Stomach smooth muscle (tissue), 2 donors: ENCODE measurements at regions not wholly inside any gene's neighbourhood (a gene's known extent, or its start where the extent isn't known, plus 50 kb on each side); places are given as distances from the start of the nearest gene placed in this dataset.
"Not testable (repeated sequence)": the region's sequence is repeated elsewhere in the genome, so short reads cannot be mapped to it uniquely, and the experiment has no call there.

ENCODE experiments used
- H3K27ac ChIP-seq: one replicate; pipeline ENCODE4 v1.7.0; 2013; ENCODE audit warnings: mild to moderate bottlenecking, low read length, inconsistent platforms
- H3K27me3 ChIP-seq, 2 donors: one replicate each; pipeline ENCODE4 v1.7.0; 2013; ENCODE audit warnings: low read length in 2 of 2; ENCODE audit not compliant: insufficient read depth in 2 of 2, control insufficient read depth in 1 of 2
- H3K36me3 ChIP-seq, 2 donors: one replicate each; pipeline ENCODE4 v1.7.0; 2013; ENCODE audit warnings: low read length in 2 of 2; ENCODE audit not compliant: control insufficient read depth in 2 of 2, insufficient read depth in 2 of 2
- H3K4me1 ChIP-seq: one replicate; pipeline ENCODE4 v1.7.0; 2013; ENCODE audit warnings: low read length; ENCODE audit not compliant: control insufficient read depth, insufficient read depth
- H3K4me3 ChIP-seq, 2 donors: one replicate each; pipeline ENCODE4 v1.7.0; 2013; ENCODE audit warnings: low read length in 2 of 2
- H3K9ac ChIP-seq, 2 donors: one replicate each; pipeline ENCODE4 v1.7.0; 2013; ENCODE audit warnings: low read length in 2 of 2, mild to moderate bottlenecking in 1 of 2
- H3K9me3 ChIP-seq, 2 donors: one replicate each; pipeline ENCODE4 v1.7.0; 2013; ENCODE audit warnings: low read length in 2 of 2; ENCODE audit not compliant: control insufficient read depth in 2 of 2
- donor health status: healthy.
- donor health status: Pancreatic carcinoma.

DNA sequence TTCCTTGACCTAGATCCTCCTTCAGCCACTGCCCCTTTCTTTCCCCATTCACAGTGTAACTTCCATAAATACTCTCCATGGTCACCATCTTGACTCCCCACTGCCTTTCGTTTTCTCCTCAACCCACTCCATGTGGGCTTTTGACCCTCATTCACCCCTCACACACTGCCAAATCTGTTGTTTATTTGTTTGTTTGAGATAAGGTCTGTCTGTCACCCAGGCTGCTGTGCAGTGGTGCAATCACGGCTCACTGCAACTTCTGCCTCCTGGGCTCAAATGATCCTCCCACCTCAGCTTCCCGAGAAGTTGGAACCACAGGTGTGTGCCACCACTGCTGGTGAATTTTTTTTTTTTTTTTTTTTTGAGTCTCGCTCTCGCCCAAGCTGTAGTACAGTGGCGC, 162.9 kb downstream of the FGF1 start:
- Histone ChIP-seq H3K9me3 (no peaks in the 10 kb centered on the region), H3K27ac (no peak overlapping the region), H3K36me3 (no peaks in the 10 kb centered on the region), H3K4me3 (no peak overlapping the region), H3K9ac (no peak overlapping the region), H3K27me3 (no peaks in the 10 kb centered on the region), H3K4me1 (no peaks in the 10 kb centered on the region)

DNA sequence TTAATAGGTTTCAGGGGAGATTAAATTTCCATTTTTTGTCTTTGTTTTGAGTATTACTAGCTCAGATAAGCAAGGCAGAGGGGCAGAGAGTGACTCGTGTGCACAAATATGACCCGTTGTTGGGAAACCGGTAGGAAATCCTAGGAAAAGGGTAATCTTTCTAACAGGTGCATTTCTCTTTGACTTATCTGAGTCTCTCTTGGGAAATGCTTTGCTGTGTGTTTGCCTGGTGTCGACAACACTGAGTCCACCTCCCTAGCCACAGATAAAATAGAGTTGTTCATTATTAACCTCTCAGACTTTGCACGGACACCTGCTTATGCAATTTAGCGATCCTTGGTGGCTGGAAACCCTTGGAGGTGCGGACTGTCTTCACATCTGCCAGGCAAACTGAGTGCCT, 164.2 kb downstream of the FGF1 start:
- Histone ChIP-seq H3K9ac (no peak overlapping the region), H3K4me1 (no peaks in the 10 kb centered on the region), H3K27me3 (no peaks in the 10 kb centered on the region), H3K27ac (no peak overlapping the region), H3K36me3 (no peaks in the 10 kb centered on the region), H3K4me3 (no peak overlapping the region), H3K9me3 (no peaks in the 10 kb centered on the region)

DNA sequence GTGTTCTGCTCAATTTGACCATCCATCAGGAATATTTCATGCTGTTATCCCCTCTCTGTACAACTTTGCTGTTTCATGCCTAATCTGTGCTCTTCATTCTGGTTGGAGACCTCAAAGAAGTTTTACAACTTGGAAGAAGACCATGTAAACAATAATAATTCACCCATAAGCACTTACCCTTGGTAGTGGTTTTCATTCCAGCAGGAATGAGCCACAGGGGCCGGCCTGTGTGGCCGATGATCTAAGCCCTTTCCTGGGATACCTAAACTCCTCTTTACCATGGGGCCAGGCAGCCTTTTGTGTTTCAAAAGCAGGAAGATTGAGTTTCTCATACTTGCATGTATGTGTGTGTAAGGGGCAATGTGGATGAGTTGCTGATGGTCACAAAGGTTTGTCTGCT, 165.0 kb downstream of the FGF1 start:
- H3K4me1 ChIP-seq, result no peaks in the 10 kb centered on the region
- H3K9me3 ChIP-seq, result no peaks in the 10 kb centered on the region
- H3K36me3 ChIP-seq, result no peaks in the 10 kb centered on the region
- H3K27me3 ChIP-seq, result no peaks in the 10 kb centered on the region
- H3K4me3 ChIP-seq, result no peak overlapping the region
- H3K27ac ChIP-seq, result no peak overlapping the region
- H3K9ac ChIP-seq, result no peak overlapping the region

DNA sequence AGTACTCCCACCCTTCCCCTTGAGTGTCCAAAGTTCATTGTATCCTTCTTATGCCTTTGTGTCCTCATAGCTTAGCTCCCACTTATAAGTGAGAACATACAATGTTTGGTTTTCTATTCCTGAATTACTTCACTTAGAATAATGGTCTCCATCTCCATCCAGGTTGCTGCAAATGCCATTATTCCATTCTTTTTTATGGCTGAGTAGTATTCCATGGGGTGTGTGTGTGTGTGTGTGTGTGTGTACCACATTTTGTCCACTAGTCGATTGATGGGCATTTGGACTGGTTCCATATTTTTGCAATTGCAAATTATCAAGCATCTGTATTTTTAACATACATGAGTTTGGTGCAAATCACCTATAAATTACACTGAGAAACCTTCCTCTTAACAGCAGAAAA, 166.0 kb downstream of the FGF1 start:
- not testable (repeated sequence) for H3K4me1 ChIP-seq, H3K9me3 ChIP-seq, H3K9ac ChIP-seq, H3K36me3 ChIP-seq, H3K27me3 ChIP-seq, H3K27ac ChIP-seq, H3K4me3 ChIP-seq

DNA sequence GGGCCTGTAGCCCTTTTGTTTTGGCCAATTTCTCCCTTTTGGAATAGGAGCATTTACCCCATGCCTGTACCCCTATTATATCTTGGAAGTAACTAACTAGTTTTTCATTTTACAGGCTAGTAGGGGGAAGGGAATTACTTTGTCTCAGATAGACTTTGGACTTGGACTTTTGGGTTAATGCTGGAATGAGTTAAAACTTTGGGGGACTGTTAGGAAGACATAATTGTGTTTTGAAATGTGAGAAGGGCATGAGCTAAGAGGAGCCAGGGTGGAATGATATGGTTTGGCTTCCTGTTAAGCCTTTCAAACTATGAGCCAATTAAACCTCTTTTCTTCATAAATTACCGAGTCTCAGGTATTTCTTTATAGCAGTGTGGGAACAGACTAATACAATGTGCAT, 168.1 kb downstream of the FGF1 start:
- Histone ChIP-seq H3K9ac (no peak overlapping the region), H3K27ac (no peak overlapping the region), H3K9me3 (no peaks in the 10 kb centered on the region), H3K27me3 (no peaks in the 10 kb centered on the region), H3K4me3 (no peak overlapping the region), H3K36me3 (no peaks in the 10 kb centered on the region), H3K4me1 (peaks cover under 1% of the 10 kb centered on the region)

DNA sequence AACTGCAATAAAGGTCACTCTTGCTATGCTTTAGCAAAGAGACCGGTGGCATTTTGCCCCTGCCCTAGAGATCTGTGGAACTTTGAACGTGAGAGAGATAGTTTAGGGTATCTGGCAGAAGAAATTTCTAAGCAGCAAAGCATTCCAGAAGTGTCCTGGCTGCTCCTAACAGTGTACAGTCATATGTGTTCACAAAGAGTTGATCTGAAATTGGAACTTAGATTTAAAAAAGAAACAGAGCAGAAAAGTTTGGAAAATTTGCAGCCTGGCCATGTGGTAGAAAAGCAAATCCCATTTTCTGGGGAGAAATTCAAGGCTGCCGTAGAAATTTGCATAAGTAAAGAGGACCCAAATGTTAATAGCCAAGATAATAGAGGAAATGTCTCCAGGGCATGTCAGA, 169.2 kb downstream of the FGF1 start:
- no peaks in the 10 kb centered on the region for H3K36me3 ChIP-seq

DNA sequence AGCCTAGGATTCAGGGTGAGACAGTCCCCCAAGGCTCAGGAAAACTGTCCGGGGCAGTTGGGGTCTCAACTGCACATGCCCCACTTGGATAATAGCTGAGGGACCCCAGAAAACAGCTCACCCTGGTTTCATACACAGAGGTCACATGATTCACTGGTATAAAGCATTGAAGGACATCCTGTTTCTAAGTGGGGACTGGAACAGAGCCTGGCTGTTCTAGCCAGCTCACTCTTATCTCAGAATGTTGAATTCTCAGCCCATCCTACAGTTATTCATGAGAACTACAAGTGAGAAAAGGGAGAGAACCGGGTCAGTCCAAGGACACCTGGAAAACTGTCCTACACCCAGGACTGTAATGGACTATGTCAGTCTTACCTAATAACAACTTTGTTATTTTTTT, 170.9 kb downstream of the FGF1 start:
- Histone ChIP-seq H3K4me3 (no peak overlapping the region), H3K36me3 (no peaks in the 10 kb centered on the region), H3K9ac (no peak overlapping the region), H3K4me1 (peaks cover 3% of the 10 kb centered on the region), H3K27ac (no peak overlapping the region), H3K27me3 (no peaks in the 10 kb centered on the region), H3K9me3 (no peaks in the 10 kb centered on the region)

More for the DNA sequence above, 169.2 kb downstream of the FGF1 start:
- no peak overlapping the region for H3K4me3 ChIP-seq
- no peak overlapping the region for H3K9ac ChIP-seq
- peaks cover 3% of the 10 kb centered on the region for H3K4me1 ChIP-seq
- no peaks in the 10 kb centered on the region for H3K27me3 ChIP-seq
- no peak overlapping the region for H3K27ac ChIP-seq
- H3K9me3 ChIP-seq, result no peaks in the 10 kb centered on the region

DNA sequence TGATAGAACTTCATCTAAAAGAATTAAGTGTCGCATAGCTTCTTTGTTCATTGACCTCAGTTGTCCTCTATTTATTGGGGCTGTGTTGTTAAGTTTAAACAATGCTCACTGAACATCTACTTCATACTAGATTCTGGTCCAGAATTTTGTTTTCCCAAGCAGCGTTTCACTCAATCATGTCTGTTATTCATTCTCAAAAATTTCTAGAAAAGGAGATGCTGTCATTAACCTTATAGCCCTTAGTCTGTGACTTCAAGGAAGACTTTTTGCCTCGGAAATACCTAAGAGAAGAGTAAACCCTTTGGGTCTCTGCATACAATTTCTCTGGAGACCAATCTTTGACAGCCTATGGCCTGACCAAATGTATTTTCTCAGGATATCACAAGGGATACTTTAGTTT, 171.7 kb downstream of the FGF1 start:
- H3K9ac ChIP-seq, result no peak overlapping the region
- H3K4me1 ChIP-seq, result peaks cover 3% of the 10 kb centered on the region
- no peak overlapping the region for H3K4me3 ChIP-seq
- no peaks in the 10 kb centered on the region for H3K27me3 ChIP-seq
- H3K9me3 ChIP-seq, result no peaks in the 10 kb centered on the region
- H3K27ac ChIP-seq, result no peak overlapping the region
- H3K36me3 ChIP-seq, result no peaks in the 10 kb centered on the region

DNA sequence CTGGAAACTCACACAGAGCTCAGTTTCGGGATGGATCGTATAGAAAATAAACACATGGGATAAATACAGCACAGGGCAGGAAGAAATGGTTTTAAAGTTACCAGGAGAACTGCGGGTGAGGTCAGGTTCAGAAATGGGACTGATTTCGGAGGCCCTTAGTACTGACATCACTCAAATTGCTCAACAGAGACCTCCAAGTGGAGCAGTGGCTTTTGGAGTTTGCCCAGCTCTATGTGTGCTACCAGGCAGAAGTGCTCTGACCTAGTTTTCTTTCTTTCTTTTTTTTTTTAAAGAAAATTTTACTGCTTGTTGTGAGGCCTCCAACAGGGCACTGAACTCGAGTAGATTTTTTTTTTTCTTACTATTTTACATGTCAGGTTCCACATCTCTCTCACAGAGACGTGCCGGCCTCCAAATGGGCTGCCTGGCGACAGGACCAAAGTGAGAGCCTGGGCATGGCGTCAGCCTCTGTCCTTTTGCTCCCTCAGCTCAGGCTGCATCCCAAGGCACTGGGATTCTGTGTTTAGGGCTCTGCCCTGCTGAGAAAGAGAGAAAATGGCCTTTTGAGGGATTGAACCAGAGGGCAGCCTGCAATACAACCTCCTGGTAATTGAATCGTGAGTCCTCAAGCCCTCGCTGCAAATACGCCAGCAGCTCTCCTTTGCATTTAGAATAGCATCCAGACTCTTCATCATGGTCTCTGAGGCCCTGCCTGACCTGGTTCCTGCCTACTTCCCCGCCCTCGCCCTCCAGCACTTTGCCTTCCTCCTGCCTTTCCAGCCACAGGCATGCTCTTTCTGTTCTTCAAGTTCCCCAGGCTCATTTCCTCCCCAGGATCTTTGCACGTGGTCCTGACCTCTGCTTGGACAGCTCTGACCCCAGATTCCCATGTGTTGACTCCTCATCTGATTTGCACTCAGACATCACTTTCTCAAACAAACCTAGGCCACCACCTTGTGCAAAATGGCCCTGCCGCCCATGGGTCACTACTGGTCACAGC, 173.5 kb downstream of the FGF1 start:
- Histone ChIP-seq H3K4me3 (no peak overlapping the region), H3K4me1 (peaks cover 6% of the 10 kb centered on the region), H3K9ac (no peak overlapping the region), H3K9me3 (no peaks in the 10 kb centered on the region), H3K27me3 (no peaks in the 10 kb centered on the region), H3K27ac (no peak overlapping the region), H3K36me3 (no peaks in the 10 kb centered on the region)

DNA sequence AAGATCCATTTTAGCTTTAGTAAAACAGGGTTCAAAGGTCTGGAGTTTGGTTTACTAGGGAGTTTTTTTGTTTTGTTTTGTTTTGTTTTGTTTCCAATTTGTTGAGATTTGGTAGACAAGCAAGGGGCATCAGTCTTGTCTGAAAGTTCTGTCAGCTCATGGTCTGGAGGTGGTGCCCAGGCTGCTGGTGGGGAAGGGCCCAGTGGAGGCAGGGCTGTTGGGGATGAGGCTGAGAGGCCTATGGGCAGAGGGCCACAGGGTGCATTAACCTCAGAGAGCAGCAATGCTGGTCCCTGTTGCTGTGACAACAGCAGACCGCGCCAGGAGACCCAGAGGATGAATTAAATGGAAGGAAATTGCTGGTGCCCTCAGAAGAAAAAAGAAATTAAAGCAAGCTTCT, 174.5 kb downstream of the FGF1 start:
- Histone ChIP-seq H3K36me3 (no peaks in the 10 kb centered on the region), H3K4me1 (peaks cover 6% of the 10 kb centered on the region), H3K27ac (no peak overlapping the region)

DNA sequence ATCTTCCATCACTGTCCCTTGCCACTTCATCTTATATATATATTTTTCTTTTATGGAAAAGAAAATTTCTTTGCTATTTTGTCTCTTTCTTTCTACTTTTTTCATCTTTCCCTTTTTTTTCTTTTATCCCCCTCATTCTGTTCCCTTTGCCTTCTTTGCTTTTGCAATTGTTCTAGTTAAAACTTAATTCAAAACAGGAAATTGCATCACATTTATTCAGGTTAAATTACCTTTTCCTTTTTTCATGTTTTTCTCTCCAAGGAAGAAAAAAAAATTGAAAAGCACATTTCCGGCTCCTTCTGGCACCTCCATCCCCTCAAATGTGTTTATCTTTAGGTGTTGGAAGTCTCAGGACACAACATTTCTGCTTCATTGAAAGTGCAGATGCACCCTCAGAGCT, 176.9 kb downstream of the FGF1 start:
- H3K36me3 ChIP-seq, result no peaks in the 10 kb centered on the region
- H3K27me3 ChIP-seq, result no peaks in the 10 kb centered on the region
- H3K27ac ChIP-seq, result no peak overlapping the region
- no peaks in the 10 kb centered on the region for H3K9me3 ChIP-seq
- peaks cover 6% of the 10 kb centered on the region for H3K4me1 ChIP-seq
- no peak overlapping the region for H3K9ac ChIP-seq
- H3K4me3 ChIP-seq, result no peak overlapping the region

More for the DNA sequence above, 174.5 kb downstream of the FGF1 start:
- no peak overlapping the region for H3K9ac ChIP-seq
- H3K27me3 ChIP-seq, result no peaks in the 10 kb centered on the region
- H3K4me3 ChIP-seq, result no peak overlapping the region
- no peaks in the 10 kb centered on the region for H3K9me3 ChIP-seq
